Chondrocyte (in vitro differentiated cells): ENCODE measurements at regions not wholly inside any gene's neighbourhood (a gene's known extent, or its start where the extent isn't known, plus 50 kb on each side); places are given as distances from the start of the nearest gene placed in this dataset.

ENCODE experiments used
- DNase-seq: peaks from one replicate; pipeline ENCODE4 v3.0.0; 2021; ENCODE audit warnings: mixed read lengths, low spot score
- H3K27ac Mint-ChIP-seq: one replicate; pipeline ENCODE4 v1.8.0; 2021; ENCODE audit warnings: mild to moderate bottlenecking, moderate library complexity, mixed read lengths; ENCODE audit not compliant: unreplicated experiment
- H3K27me3 Mint-ChIP-seq: 2 replicates; pipeline ENCODE4 v1.8.0; 2021; ENCODE audit warnings: low read depth, mixed read lengths
- H3K36me3 Mint-ChIP-seq: 2 replicates; pipeline ENCODE4 v1.8.0; 2021; ENCODE audit warnings: low read depth, mixed read lengths
- H3K4me1 Mint-ChIP-seq: 2 replicates; pipeline ENCODE4 v1.8.0; 2021; ENCODE audit warnings: low read depth, mild to moderate bottlenecking, mixed read lengths
- H3K4me3 Mint-ChIP-seq: one replicate; pipeline ENCODE4 v1.8.0; 2021; ENCODE audit warnings: mild to moderate bottlenecking, moderate library complexity, mixed read lengths; ENCODE audit not compliant: unreplicated experiment
- H3K9me3 Mint-ChIP-seq: 2 replicates; pipeline ENCODE4 v1.8.0; 2021; ENCODE audit warnings: low read depth, mixed read lengths
- TF ChIP-seq, protein P1 (sequence below): fragments of 200-600 bp; sonication (generic); IDR thresholded peaks from 2 replicates; pipeline ENCODE4 v1.5.0; 2021; ENCODE audit warnings: antibody characterized with exemption, mild to moderate bottlenecking, moderate library complexity

DNA sequence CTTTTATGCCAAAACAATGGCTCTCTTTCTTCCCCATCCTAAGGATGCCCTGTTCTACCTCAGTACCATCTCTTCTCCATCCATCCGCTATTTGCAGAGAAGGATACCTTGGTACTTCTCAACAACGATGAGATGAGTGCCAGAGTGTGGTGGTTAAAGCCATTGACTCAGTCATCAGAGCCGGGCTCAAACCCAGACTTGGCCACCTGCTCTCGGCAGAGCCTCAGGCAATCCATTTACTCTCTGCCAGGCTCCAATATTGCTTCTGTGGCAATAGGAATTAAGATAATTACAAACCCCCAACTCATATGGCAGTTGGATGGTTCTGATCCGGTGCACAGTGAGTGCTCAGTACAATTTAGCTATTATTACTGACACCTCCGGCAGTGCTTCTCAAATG is 121.3 kb downstream of the PRLHR start:
- Mint-ChIP-seq H3K4me1 (no peaks in the 10 kb centered on the region), H3K36me3 (no peaks in the 10 kb centered on the region), H3K27ac (no peak overlapping the region), H3K4me3 (no peak overlapping the region), H3K27me3 (peaks cover 9% of the 10 kb centered on the region), H3K9me3 (no peaks in the 10 kb centered on the region)
- TF ChIP-seq, protein P1, sequence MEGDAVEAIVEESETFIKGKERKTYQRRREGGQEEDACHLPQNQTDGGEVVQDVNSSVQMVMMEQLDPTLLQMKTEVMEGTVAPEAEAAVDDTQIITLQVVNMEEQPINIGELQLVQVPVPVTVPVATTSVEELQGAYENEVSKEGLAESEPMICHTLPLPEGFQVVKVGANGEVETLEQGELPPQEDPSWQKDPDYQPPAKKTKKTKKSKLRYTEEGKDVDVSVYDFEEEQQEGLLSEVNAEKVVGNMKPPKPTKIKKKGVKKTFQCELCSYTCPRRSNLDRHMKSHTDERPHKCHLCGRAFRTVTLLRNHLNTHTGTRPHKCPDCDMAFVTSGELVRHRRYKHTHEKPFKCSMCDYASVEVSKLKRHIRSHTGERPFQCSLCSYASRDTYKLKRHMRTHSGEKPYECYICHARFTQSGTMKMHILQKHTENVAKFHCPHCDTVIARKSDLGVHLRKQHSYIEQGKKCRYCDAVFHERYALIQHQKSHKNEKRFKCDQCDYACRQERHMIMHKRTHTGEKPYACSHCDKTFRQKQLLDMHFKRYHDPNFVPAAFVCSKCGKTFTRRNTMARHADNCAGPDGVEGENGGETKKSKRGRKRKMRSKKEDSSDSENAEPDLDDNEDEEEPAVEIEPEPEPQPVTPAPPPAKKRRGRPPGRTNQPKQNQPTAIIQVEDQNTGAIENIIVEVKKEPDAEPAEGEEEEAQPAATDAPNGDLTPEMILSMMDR: no peak
- no peak for DNase-seq

DNA sequence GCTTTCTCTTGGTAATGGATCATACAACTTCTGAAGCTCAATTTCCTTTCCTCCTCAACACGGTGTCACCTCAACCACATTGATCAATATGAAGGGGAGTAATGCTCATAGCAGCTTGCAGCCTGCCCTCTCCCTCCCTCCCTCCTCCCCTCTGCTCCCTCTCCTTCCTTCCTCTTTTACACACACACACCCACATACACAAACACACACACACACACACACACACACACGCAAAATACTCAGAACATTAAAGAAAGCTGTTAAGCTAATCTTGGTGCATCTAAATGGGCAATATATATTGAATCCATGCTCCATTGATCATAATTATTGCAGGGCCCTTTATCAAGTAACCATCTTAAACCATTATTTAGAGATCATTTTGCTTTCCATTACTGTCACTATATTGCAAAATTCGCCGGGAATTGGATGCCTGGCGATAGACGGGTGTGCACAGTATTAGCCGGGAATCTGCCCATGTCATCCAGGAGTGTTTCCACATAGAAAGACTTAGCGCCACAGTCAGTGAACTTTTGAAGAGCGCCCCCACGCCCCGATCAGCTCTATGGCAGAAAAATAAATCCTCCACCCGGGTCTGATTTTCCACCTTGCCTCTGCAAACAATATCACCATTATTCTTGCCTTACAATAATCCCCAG is 122.0 kb downstream of the PRLHR start:
- no peak overlapping the region for H3K4me3 Mint-ChIP-seq
- DNase-seq: no peak

DNA sequence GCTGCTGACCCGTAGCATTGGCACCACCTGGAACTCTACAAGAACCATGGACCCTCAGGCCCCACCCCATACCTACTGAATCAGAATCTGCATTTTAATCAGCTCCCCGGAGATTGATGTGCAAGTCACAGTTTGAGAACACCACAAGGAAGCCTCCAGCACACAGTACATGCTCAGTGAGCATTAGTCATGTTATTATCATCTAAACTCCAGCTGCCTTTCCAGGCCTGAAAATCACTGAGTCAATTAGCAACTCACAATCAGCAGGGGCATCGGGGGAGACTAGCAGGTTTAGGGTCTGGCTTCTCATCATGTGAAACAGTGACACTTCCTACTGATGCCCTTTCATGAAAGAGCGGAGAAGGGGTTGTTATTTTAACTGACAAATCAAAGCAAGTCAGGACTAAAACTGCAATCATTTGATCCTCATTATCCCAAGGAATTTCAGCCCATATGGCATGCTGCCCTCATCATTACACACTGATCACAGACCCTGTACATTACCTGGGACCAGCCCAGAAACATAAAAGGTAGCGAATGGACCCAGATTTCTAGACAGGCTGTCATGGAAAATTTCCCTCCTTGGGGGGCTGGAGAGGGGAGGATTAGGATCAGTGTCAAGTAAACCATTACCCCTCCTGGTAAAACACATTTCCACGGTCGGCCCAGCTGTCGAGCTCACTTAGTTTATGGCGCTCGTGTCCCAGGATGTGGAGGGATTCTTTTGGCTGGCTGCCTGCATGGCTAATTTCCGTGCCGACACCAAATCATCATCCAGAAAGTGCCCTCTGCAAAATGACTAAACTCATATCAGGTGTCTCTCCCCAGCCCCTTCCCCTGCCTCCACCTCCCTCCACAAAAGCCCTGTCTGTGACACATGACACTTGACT is 122.8 kb downstream of the PRLHR start:
- Mint-ChIP-seq H3K27ac (no peak overlapping the region), H3K4me1 (no peaks in the 10 kb centered on the region), H3K9me3 (no peaks in the 10 kb centered on the region), H3K36me3 (no peaks in the 10 kb centered on the region), H3K4me3 (no peak overlapping the region), H3K27me3 (peaks cover 20% of the 10 kb centered on the region)
- no peak for DNase-seq
- TF ChIP-seq, protein P1: no peak

More for the DNA sequence above, 122.0 kb downstream of the PRLHR start:
- no peak overlapping the region for H3K27ac Mint-ChIP-seq
- no peaks in the 10 kb centered on the region for H3K9me3 Mint-ChIP-seq
- H3K27me3 Mint-ChIP-seq: peaks cover 15% of the 10 kb centered on the region
- no peaks in the 10 kb centered on the region for H3K36me3 Mint-ChIP-seq
- no peaks in the 10 kb centered on the region for H3K4me1 Mint-ChIP-seq
- TF ChIP-seq, protein P1: no peak

DNA sequence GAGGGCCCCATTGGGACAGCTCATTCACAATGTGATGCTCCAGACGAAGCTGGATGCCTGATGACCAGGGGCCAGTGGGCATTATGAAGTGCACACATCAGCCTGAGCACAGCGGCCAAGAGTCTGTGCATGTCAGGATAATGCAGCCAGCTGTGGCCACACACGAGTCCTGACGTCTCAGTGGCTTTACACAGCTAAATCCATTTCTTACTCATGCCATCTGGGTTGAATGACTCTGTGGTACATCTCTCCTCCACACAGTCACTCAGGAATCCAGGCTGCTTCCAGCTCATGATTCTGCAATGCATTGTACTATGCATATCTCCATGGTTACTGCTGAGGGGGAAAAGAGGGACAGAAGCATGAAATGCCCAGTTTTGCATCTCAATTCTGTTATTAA is 123.6 kb downstream of the PRLHR start:
- TF ChIP-seq, protein P1: no peak
- H3K27me3 Mint-ChIP-seq: peaks cover 23% of the 10 kb centered on the region
- no peak overlapping the region for H3K4me3 Mint-ChIP-seq
- H3K9me3 Mint-ChIP-seq: no peaks in the 10 kb centered on the region
- DNase-seq: no peak
- no peak overlapping the region for H3K27ac Mint-ChIP-seq
- H3K36me3 Mint-ChIP-seq: no peaks in the 10 kb centered on the region
- H3K4me1 Mint-ChIP-seq: no peaks in the 10 kb centered on the region

DNA sequence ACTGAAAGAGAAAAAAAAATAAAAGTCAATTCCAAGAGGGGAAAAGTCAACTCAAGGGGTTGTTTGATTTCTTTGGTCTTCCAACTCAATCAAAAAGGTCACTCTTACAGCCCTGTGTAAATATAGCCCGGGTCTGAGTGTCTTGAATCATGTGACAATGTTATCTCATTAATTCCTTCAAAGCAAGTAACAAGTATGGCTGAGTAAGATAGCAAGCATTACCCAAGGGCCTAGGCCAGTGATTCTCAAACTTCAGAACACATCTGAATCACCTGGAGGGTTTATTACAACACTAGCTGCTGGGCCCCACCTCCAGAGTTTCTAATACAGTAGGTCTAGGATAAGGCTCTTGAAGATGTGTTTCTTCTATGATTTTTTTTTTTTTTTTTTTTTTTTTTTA is 125.0 kb downstream of the PRLHR start:
- no peak overlapping the region for H3K27ac Mint-ChIP-seq
- no peaks in the 10 kb centered on the region for H3K36me3 Mint-ChIP-seq
- H3K4me3 Mint-ChIP-seq: no peak overlapping the region
- DNase-seq: no peak
- peaks cover 26% of the 10 kb centered on the region for H3K27me3 Mint-ChIP-seq
- TF ChIP-seq, protein P1: no peak
- no peaks in the 10 kb centered on the region for H3K4me1 Mint-ChIP-seq
- no peaks in the 10 kb centered on the region for H3K9me3 Mint-ChIP-seq
